Right atrium auricular region (tissue), 2 donors: ENCODE measurements at regions not wholly inside any gene's neighbourhood (a gene's known extent, or its start where the extent isn't known, plus 50 kb on each side); places are given as distances from the start of the nearest gene placed in this dataset.

Source experiments
- DNase-seq: peaks from one replicate; pipeline ENCODE4 v3.0.0-alpha.2; 2019; ENCODE audit warnings: low spot score
- H3K27ac ChIP-seq, 2 donors: fragments of 200-600 bp; sonication (generic); 1 replicate in 1 of 2; 2 replicates in 1 of 2; pipeline ENCODE4 v1.5.1; 2016 to 2019
- H3K27me3 ChIP-seq, 2 donors: fragments of 200-600 bp; sonication (generic); one replicate each; pipeline versions ENCODE4 v1.5.1 to v1.6.0; 2017 to 2019
- H3K36me3 ChIP-seq: fragments of 200-600 bp; sonication (generic); one replicate; pipeline ENCODE4 v1.5.1; 2016
- H3K4me1 ChIP-seq, 2 donors: fragments of 200-600 bp; sonication (generic); one replicate each; pipeline versions ENCODE4 v1.5.1 to v1.6.0; 2017 to 2019
- H3K4me3 ChIP-seq, 2 donors: fragments of 200-600 bp; sonication (generic); 1 replicate in 1 of 2; 2 replicates in 1 of 2; pipeline ENCODE4 v1.5.1; 2017 to 2019; ENCODE audit warnings: mild to moderate bottlenecking in 1 of 2, moderate library complexity in 1 of 2
- H3K9me3 ChIP-seq, 2 donors: fragments of 200-600 bp; sonication (generic); one replicate each; pipeline ENCODE4 v1.5.1; 2019
- TF ChIP-seq, protein P1 (sequence below), 2 donors: fragments of 200-600 bp; sonication (generic); IDR thresholded peaks; one replicate each; pipeline ENCODE4 v1.5.1; 2019; ENCODE audit warnings: antibody characterized with exemption in 2 of 2

DNA sequence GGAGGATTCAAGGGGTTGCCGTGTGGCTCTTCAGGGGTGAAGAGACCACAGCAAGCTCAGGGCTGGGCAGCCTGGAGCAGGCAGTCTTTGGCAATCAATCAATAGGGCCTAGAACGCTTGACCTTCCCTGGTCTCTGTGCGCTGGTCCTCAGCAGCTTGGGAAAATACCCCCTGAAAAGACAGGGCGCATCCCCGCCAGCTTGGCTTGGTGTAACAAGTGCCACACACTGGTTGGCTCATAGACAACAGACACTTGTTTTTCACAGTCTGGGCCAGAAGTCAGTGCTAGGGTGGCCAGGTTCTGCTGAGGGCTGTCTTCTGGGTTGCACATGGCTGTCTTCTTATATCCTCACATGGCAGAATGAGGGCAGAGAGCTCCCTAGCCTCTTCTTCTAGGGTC is 141.1 kb downstream of the HSD17B3 start:
- H3K27ac ChIP-seq: no peak overlapping the region
- no peaks in the 10 kb centered on the region for H3K36me3 ChIP-seq
- H3K4me3 ChIP-seq: no peak overlapping the region
- H3K9me3 ChIP-seq: peaks cover 0 to 9% of the 10 kb centered on the region in 2 donors
- H3K27me3 ChIP-seq: no peaks in the 10 kb centered on the region
- H3K4me1 ChIP-seq: no peaks in the 10 kb centered on the region
- no peak for DNase-seq
- TF ChIP-seq, protein P1, sequence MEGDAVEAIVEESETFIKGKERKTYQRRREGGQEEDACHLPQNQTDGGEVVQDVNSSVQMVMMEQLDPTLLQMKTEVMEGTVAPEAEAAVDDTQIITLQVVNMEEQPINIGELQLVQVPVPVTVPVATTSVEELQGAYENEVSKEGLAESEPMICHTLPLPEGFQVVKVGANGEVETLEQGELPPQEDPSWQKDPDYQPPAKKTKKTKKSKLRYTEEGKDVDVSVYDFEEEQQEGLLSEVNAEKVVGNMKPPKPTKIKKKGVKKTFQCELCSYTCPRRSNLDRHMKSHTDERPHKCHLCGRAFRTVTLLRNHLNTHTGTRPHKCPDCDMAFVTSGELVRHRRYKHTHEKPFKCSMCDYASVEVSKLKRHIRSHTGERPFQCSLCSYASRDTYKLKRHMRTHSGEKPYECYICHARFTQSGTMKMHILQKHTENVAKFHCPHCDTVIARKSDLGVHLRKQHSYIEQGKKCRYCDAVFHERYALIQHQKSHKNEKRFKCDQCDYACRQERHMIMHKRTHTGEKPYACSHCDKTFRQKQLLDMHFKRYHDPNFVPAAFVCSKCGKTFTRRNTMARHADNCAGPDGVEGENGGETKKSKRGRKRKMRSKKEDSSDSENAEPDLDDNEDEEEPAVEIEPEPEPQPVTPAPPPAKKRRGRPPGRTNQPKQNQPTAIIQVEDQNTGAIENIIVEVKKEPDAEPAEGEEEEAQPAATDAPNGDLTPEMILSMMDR (IDR thresholded peaks at IDR 0.05): no peak

DNA sequence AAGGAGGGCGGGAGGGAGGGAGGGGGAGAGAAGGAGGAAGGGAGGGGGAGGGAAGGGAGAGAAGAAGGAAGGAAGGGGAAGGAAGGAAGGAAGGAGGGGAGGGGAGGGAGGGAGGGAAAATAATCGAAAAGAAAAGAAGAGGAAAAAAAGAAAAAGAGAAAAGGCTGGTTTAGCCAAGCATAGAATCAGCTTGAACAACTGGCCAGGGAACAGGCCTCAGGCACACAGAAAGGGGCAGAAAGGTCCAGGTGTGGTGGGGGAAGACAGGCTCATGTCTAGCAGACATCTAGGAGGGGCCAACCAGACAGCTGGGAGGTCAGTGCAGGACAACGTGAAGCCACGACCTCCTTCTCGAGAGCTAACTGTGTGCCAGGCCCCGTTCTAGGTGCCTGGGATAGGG is 141.8 kb downstream of the HSD17B3 start:
- no peak for DNase-seq
- no peaks in the 10 kb centered on the region for H3K27me3 ChIP-seq
- no peak overlapping the region for H3K27ac ChIP-seq
- H3K36me3 ChIP-seq: no peaks in the 10 kb centered on the region
- H3K4me3 ChIP-seq: no peak overlapping the region
- no peaks in the 10 kb centered on the region for H3K4me1 ChIP-seq
- TF ChIP-seq, protein P1 (IDR thresholded peaks at IDR 0.05): no peak
- H3K9me3 ChIP-seq: peaks cover 0 to 9% of the 10 kb centered on the region in 2 donors

DNA sequence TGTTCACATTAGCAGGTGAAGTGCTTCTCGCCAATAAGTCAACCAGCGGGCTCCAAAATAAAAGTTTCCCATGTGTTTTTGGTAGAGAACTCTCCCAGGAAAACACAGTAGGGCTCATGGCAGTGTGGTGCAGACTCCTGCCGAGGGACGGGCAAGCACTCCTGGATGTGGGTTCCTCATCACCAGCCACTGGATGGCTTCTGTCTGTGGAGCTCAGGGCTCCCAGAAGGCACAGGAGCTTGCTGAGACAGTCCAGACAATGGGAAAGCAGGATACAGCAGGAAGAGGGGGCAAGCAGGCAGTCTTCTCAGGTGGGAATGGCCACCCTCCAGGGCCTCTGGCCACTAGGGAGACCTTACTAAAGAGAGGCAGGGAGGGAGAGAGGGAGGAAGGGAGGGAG is 142.4 kb downstream of the HSD17B3 start:
- TF ChIP-seq, protein P1 (IDR thresholded peaks at IDR 0.05): no peak
- Histone ChIP-seq H3K9me3 (peaks cover 0 to 9% of the 10 kb centered on the region in 2 donors), H3K27me3 (no peaks in the 10 kb centered on the region), H3K27ac (no peak overlapping the region), H3K36me3 (no peaks in the 10 kb centered on the region), H3K4me1 (no peaks in the 10 kb centered on the region), H3K4me3 (no peak overlapping the region)
- DNase-seq: no peak

DNA sequence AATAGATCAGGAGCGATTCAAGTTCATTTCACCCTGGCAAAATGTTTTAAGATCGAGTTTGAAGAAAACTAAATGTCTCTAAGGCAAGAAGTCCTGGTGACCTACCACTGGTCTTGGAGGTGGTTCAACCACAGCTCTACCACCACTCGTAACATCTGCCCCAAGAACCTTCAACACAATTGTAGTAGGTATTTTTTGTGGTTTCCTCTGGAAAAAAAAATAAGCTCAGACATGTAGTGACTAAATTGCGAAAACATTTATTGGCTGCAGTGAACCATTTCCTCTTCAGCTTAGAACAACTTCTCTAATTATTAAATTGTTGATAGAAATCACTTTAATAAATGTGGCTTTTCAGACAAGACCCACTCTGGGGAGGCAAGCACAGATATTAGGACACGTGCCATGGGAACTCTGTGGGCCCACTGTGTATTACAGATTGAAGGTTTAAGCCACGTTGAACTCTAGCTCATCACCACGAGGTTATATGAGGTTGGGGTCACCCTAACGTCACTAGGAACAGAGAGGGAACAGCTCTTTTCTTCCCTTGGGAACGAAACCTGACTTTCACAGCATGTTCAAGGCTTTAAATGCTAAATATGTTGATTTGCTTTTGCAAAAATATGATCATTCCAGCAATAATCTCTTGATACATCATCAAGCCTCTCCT is 142.9 kb downstream of the HSD17B3 start:
- Histone ChIP-seq H3K9me3 (peaks cover 0 to 9% of the 10 kb centered on the region in 2 donors), H3K4me3 (no peak overlapping the region), H3K36me3 (no peaks in the 10 kb centered on the region), H3K4me1 (no peaks in the 10 kb centered on the region), H3K27ac (no peak overlapping the region), H3K27me3 (no peaks in the 10 kb centered on the region)
- TF ChIP-seq, protein P1 (IDR thresholded peaks at IDR 0.05): no peak
- DNase-seq: no peak

DNA sequence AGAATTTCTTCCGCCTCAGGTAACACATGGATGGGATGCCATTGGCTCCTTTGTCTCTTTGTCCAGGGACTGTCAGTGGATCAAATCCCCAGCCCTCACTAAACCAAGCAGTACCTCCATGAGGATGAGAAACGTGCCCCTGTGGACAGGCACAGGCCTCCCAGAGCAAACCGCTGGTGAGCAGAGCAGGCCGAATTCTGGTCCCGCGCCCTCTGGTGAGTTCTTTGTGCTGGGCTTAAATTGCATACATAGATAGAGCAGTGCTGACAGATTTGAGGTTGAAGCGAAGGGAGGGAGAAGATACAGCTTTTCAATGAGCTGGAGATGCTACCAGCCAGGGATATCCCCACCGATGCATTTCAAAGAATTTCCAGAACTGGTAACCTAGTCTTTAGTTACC is 143.8 kb downstream of the HSD17B3 start:
- Histone ChIP-seq H3K36me3 (no peaks in the 10 kb centered on the region), H3K27ac (no peak overlapping the region), H3K4me1 (no peaks in the 10 kb centered on the region), H3K4me3 (no peak overlapping the region), H3K27me3 (no peaks in the 10 kb centered on the region), H3K9me3 (peaks cover 0 to 9% of the 10 kb centered on the region in 2 donors)
- DNase-seq: no peak
- TF ChIP-seq, protein P1 (IDR thresholded peaks at IDR 0.05): no peak

DNA sequence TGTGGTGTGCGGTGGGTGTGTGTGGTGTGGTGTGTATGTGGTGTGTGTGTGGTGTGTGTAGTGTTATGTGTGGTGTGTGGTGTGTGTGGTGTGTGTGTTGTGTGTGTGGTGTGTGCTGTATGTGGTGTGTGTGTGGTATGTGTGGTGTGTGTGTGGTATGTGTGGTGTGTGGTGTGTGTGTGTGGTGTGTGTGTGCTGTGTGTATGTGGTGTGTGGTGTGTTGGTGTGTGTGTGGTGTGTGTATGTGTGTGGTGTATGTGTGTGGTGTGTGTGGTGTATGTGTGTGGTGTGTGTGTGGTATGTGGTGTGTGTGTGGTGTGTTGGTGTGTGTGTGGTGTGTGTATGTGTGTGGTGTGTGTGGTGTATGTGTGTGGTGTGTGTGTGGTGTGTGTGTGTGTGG is 144.3 kb downstream of the HSD17B3 start:
- DNase-seq: no peak
- H3K9me3 ChIP-seq: peaks cover 0 to 9% of the 10 kb centered on the region in 2 donors
- H3K4me3 ChIP-seq: no peak overlapping the region
- H3K27me3 ChIP-seq: no peaks in the 10 kb centered on the region
- no peak overlapping the region for H3K27ac ChIP-seq
- H3K36me3 ChIP-seq: no peaks in the 10 kb centered on the region
- H3K4me1 ChIP-seq: no peaks in the 10 kb centered on the region
- TF ChIP-seq, protein P1 (IDR thresholded peaks at IDR 0.05): no peak
